Gastroesophageal sphincter (tissue), 4 donors: ENCODE measurements at regions not wholly inside any gene's neighbourhood (a gene's known extent, or its start where the extent isn't known, plus 50 kb on each side); places are given as distances from the start of the nearest gene placed in this dataset.

Experiments used
- ATAC-seq: fragments of 150-250 bp; one replicate; pipeline ENCODE4 v1.9.1; 2016; ENCODE audit warnings: mild to moderate bottlenecking, moderate library complexity
- H3K27ac ChIP-seq, 4 donors: fragments of 200-600 bp; sonication (generic) in 3 of 4; 1 replicate in 3 of 4; 2 replicates in 1 of 4; pipeline ENCODE4 v1.5.1; 2016 to 2019
- H3K27me3 ChIP-seq: fragments of 200-600 bp; sonication (generic); one replicate; pipeline ENCODE4 v1.5.1; 2019
- H3K36me3 ChIP-seq, 2 donors: fragments of 200-600 bp; sonication (generic); one replicate each; pipeline ENCODE4 v1.5.1; 2019; ENCODE audit warnings: control low read depth in 1 of 2
- H3K4me1 ChIP-seq, 3 donors: fragments of 200-600 bp; sonication (generic); 1 replicate in 2 of 3; 2 replicates in 1 of 3; pipeline ENCODE4 v1.5.1; 2016 to 2019; ENCODE audit warnings: control low read depth in 2 of 3
- H3K4me3 ChIP-seq, 2 donors: fragments of 200-600 bp; sonication (generic); one replicate each; pipeline ENCODE4 v1.5.1; 2019; ENCODE audit warnings: mild to moderate bottlenecking in 1 of 2, moderate library complexity in 1 of 2
- H3K9me3 ChIP-seq, 3 donors: fragments of 200-600 bp; sonication (generic); one replicate each; pipeline ENCODE4 v1.5.1; 2017 to 2019; ENCODE audit warnings: control low read depth in 2 of 3
- EP300 ChIP-seq: sonication (generic); formaldehyde crosslinking; IDR thresholded peaks from one replicate; pipeline ENCODE4 v1.6.1; 2017; ENCODE audit warnings: antibody characterized with exemption, mild to moderate bottlenecking
- POLR2A ChIP-seq, 2 donors: fragments of 450-650 bp; IDR thresholded peaks; one replicate each; pipeline ENCODE4 v1.6.1; 2017; ENCODE audit warnings: antibody characterized with exemption in 2 of 2, mild to moderate bottlenecking in 2 of 2, moderate library complexity in 1 of 2
- POLR2AphosphoS5 ChIP-seq: sonication (generic); formaldehyde crosslinking; IDR thresholded peaks from one replicate; pipeline ENCODE4 v1.6.1; 2017; ENCODE audit warnings: antibody characterized with exemption
- WGBS, 2 donors: methylation state at CpG; one replicate each; pipeline ENCODE4 v1.1.5; 2018; ENCODE audit warnings: low coverage in 1 of 2; 5-methylcytosine and 5-hydroxymethylcytosine counted together
- TF ChIP-seq, protein P1 (sequence below), 4 experiments: fragments of 200-600 bp in 2 of 4; fragments of 450-650 bp in 2 of 4; sonication (generic) in 1 of 4; IDR thresholded peaks; one replicate each; pipeline ENCODE4 v1.5.1; 2017 to 2019; ENCODE audit warnings: antibody characterized with exemption in 4 of 4, mild to moderate bottlenecking in 2 of 4, moderate library complexity in 2 of 4

DNA sequence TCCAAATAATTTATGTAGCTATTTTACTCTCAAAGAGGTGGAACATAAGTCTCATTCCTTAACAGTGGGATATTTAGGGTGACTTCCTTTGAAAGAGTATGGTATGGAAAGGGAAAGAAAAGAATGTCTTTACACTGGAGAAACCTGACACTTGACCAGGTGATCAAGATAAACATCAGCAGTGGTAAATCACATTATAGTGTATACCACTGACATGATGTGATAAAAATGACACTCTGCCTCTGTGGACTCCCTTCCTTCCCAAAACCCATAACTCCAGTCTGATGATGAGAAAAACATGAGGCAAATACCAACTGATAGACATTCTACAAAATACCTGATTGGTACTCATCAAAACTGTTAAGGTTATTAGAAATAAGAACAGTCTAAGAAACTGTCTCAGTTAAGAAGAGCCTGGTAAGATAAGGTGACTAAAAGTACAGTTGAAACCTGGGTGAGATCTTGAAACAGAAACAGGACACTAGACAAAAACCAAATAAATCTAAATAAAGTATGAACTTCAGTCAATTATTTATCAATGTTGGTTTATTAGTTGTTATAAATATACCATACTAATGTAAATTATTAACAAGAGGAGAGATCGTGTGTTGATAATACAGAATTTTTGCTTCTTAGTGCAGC lies 144.2 kb upstream of the PCDH18 start:
- ATAC-seq, result no peak
- Histone ChIP-seq H3K4me3 (no peak overlapping the region), H3K27ac (no peak overlapping the region), H3K4me1 (peaks cover 0 to 5% (median 0%) of the 10 kb centered on the region in 3 donors), H3K9me3 (no peaks in the 10 kb centered on the region), H3K36me3 (no peaks in the 10 kb centered on the region), H3K27me3 (no peaks in the 10 kb centered on the region)
- TF ChIP-seq POLR2A (IDR thresholded peaks at IDR 0.05), result no peak
- TF ChIP-seq POLR2AphosphoS5, result no peak
- TF ChIP-seq, protein P1, sequence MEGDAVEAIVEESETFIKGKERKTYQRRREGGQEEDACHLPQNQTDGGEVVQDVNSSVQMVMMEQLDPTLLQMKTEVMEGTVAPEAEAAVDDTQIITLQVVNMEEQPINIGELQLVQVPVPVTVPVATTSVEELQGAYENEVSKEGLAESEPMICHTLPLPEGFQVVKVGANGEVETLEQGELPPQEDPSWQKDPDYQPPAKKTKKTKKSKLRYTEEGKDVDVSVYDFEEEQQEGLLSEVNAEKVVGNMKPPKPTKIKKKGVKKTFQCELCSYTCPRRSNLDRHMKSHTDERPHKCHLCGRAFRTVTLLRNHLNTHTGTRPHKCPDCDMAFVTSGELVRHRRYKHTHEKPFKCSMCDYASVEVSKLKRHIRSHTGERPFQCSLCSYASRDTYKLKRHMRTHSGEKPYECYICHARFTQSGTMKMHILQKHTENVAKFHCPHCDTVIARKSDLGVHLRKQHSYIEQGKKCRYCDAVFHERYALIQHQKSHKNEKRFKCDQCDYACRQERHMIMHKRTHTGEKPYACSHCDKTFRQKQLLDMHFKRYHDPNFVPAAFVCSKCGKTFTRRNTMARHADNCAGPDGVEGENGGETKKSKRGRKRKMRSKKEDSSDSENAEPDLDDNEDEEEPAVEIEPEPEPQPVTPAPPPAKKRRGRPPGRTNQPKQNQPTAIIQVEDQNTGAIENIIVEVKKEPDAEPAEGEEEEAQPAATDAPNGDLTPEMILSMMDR (IDR thresholded peaks at IDR 0.05), result no peak
- TF ChIP-seq EP300, result no peak
- 91 to 92% methylated on average over 1 of the region's 1 CpG for WGBS, 2 donors

DNA sequence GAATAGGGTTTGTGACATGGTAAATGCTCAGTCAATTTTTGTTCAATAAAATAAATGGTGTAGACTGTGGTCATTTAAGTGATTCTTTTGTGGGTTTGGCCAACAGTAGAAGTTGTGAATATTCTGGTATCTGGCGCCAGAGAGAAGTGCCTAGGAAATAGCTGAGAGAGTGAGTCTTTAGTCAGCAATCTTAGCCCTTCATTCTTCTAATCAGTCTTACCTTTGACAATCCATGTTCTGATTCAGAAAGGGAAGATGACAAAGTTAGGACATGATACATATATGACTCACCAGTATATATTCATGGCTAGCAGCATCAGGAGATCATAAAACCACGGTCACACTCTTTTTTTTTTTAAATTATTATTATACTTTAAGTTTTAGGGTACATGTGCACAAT lies 141.8 kb upstream of the PCDH18 start:
- H3K9me3 ChIP-seq, result no peaks in the 10 kb centered on the region
- no peaks in the 10 kb centered on the region for H3K36me3 ChIP-seq
- TF ChIP-seq, protein P1 (IDR thresholded peaks at IDR 0.05), result no peak
- TF ChIP-seq POLR2AphosphoS5, result no peak
- no peak for TF ChIP-seq EP300
- no peak for TF ChIP-seq POLR2A (IDR thresholded peaks at IDR 0.05)
- WGBS, 2 donors, result 72 to 78% methylated on average over 1 to 2 of the region's 2 CpGs
- ATAC-seq, result no peak
- H3K27ac ChIP-seq, result no peak overlapping the region
- H3K4me3 ChIP-seq, result no peak overlapping the region
- no peaks in the 10 kb centered on the region for H3K27me3 ChIP-seq
- peaks cover 0 to 10% (median 0%) of the 10 kb centered on the region in 3 donors for H3K4me1 ChIP-seq

DNA sequence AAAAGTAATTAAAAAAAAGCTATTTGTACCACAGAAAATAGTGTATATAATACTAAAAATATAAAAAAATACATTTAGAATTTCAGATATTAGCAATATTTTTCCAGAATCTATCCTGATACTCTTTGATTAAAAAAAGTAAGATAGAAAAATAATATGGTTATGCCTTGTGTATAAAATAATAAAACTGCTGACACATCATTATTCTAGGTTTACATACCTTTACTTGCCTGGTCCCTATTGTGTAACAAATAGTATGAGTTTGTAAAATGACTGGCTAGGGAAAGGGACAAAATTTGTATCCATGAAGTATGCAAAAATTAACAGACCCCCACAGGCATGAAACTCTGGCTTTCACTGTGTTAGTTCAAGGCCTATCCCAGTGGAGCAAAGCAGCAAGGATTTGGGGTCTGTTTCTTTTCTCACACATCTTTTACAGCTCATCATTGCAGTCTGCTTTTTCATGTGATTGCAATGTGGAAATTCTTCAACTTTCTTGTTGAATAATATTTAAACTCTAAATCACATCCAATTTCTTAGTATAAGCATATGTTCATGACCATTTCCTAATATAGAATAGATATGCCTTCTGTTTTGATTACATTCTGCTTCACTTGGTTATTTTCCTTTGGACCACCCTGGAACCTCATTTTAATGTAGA lies 136.7 kb upstream of the PCDH18 start:
- Histone ChIP-seq H3K27me3 (no peaks in the 10 kb centered on the region), H3K36me3 (no peaks in the 10 kb centered on the region), H3K27ac (no peak overlapping the region), H3K4me1 (peaks cover 0 to 20% (median 8%) of the 10 kb centered on the region in 3 donors), H3K9me3 (no peaks in the 10 kb centered on the region), H3K4me3 (no peak overlapping the region)
- no peak for ATAC-seq
- no peak for TF ChIP-seq POLR2AphosphoS5
- no peak for TF ChIP-seq POLR2A (IDR thresholded peaks at IDR 0.05)
- TF ChIP-seq, protein P1 (IDR thresholded peaks at IDR 0.05), result no peak
- TF ChIP-seq EP300, result no peak

DNA sequence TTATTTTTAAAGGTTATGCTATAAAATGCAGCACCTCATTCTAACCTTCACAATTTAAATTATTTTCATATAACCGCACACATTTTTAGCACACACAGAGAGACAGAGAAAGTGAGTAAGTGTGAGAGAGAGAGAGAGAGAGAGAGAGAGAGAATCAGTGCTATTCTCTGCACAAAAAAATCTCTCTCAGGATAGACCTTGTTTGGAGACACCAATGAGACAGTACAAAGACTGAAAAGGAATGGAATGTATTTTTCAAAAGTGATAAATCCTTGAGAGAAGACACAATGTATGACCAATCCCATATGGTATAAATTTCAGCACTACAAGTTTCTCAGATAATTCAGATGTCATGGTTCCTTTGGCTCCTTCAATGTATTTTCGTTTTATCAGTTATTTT lies 132.1 kb upstream of the PCDH18 start:
- no peak for ATAC-seq
- Histone ChIP-seq H3K27me3 (no peaks in the 10 kb centered on the region), H3K9me3 (no peaks in the 10 kb centered on the region), H3K36me3 (no peaks in the 10 kb centered on the region), H3K27ac (peak overlapping the region; percentile 48 to 87 (median 79)), H3K4me3 (no peak overlapping the region), H3K4me1 (peaks cover 7 to 51% (median 8%) of the 10 kb centered on the region in 3 donors)
- WGBS, 2 donors, result 27 to 42% methylated on average over 2 of the region's 2 CpGs
- no peak for TF ChIP-seq EP300
- TF ChIP-seq, protein P1 (IDR thresholded peaks at IDR 0.05), result no peak
- no peak for TF ChIP-seq POLR2A (IDR thresholded peaks at IDR 0.05)
- no peak for TF ChIP-seq POLR2AphosphoS5

DNA sequence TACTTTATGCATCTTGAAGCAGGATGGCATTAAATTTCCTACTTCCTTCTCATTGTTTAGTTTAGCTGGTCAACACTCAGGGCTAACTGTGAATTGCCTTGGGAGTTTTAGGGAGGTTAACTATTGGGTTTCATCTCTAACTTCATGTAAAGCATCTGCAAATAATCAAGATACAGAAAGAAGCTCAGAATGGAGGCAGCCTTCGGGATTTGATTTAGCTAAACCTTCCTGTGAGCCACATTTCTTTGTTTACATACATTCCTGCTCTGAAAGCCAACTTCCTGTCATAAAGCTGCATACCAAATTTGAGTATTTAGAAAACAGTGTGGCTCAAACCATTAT lies 131.7 kb upstream of the PCDH18 start:
- Histone ChIP-seq H3K4me3 (no peak overlapping the region), H3K9me3 (no peaks in the 10 kb centered on the region), H3K27ac (peak overlapping the region; percentile 48 to 87 (median 79)), H3K36me3 (no peaks in the 10 kb centered on the region), H3K27me3 (no peaks in the 10 kb centered on the region), H3K4me1 (peaks cover 7 to 51% (median 8%) of the 10 kb centered on the region in 3 donors)
- ATAC-seq, result peak; percentile 14
- 0% methylated on average over 1 of the region's 1 CpG for WGBS, 2 donors
- TF ChIP-seq EP300 (no peak), POLR2AphosphoS5 (peak; percentile 36)
